ENCODE measurements at regions not wholly inside any gene's neighbourhood (a gene's known extent, or its start where the extent isn't known, plus 50 kb on each side); places are given as distances from the start of the nearest gene placed in this dataset.

DNA sequence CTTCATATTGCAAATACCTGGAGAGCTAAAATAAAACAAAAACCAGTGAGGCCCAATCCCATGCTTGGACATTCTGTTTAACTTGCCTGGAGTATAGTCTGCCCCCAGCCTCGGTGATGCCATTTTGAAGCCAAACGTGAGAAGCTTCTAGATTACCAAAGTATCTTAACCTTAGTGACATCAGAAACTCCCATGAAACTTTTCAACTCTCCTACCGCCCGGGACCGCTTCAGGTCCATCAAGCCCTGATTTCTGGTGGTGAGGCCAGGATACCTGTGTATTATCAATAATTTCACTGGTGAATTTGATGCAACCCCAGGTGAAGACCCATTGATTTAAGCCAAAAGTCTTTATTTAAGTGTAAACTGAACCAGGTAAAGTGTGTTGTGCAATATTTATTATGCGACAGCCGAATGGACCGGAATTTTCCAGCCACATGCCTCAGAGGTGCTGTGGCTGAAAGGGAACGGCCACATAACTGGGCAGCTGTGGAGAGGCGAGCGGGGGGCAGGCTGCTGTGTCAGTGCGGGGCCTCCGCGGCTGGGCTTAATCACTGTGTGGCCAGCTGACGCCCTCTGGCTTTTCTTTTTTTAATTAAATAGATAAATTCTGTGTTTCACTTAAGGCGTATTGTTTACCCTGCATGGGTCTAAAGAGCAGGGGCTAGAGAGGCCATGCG is 385.5 kb upstream of the B3GAT1 start:
- TF ChIP-seq POLR2A (IDR thresholded peaks at IDR 0.05) (no peak), POLR2AphosphoS5 (IDR thresholded peaks at IDR 0.05; ENCODE audit: insufficient read depth in 1 of 2, low read depth in 1 of 2) (no peak)
- TF ChIP-seq, protein P1, sequence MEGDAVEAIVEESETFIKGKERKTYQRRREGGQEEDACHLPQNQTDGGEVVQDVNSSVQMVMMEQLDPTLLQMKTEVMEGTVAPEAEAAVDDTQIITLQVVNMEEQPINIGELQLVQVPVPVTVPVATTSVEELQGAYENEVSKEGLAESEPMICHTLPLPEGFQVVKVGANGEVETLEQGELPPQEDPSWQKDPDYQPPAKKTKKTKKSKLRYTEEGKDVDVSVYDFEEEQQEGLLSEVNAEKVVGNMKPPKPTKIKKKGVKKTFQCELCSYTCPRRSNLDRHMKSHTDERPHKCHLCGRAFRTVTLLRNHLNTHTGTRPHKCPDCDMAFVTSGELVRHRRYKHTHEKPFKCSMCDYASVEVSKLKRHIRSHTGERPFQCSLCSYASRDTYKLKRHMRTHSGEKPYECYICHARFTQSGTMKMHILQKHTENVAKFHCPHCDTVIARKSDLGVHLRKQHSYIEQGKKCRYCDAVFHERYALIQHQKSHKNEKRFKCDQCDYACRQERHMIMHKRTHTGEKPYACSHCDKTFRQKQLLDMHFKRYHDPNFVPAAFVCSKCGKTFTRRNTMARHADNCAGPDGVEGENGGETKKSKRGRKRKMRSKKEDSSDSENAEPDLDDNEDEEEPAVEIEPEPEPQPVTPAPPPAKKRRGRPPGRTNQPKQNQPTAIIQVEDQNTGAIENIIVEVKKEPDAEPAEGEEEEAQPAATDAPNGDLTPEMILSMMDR (IDR thresholded peaks at IDR 0.05), result no peak
